ENCODE measurements at regions not wholly inside any gene's neighbourhood (a gene's known extent, or its start where the extent isn't known, plus 50 kb on each side); places are given as distances from the start of the nearest gene placed in this dataset.

GRCh38 chr6:169991913-169992312, 240.5 kb downstream of the ERMARD start:
- Histone ChIP-seq H2AFZ (ENCODE audit: low read depth) (no peak overlapping the region), H3F3A (replicated peaks; ENCODE audit: insufficient read depth) (no peaks in the 10 kb centered on the region), H3K36me3 (replicated peaks in 1 of 2; ENCODE audit: control insufficient read depth in 1 of 2, insufficient read depth in 2 of 2, low read length in 1 of 2) (no peaks in the 10 kb centered on the region), H3K4me1 (ENCODE audit: control insufficient read depth in 1 of 2, insufficient read depth in 2 of 2, low read depth in 1 of 2, low read length in 1 of 2) (peaks cover 0 to 2% of the 10 kb centered on the region in 2 experiments; a peak in 1 of 4 replicates), H3K4me2 (no peak overlapping the region), H3K4me3 (ENCODE audit: low read depth in 2 of 2, low read length in 1 of 2) (no peak overlapping the region), H3K9ac (no peak overlapping the region), H3K79me2 (ENCODE audit: insufficient read depth) (no peaks in the 10 kb centered on the region), H3K9me3 (no peaks in the 10 kb centered on the region), H4K20me1 (ENCODE audit: insufficient read depth) (no peaks in the 10 kb centered on the region), H3K27ac (ENCODE audit: low read depth in 2 of 2, low read length in 1 of 2) (no peak overlapping the region), H3K9me2 (no peaks in the 10 kb centered on the region), H3K27me3 (ENCODE audit: insufficient read depth) (no peaks in the 10 kb centered on the region)
- CTCF ChIA-PET = interaction anchor here (0.6 to 1.6 kb wide), 2 partner anchors 14 to 160 kb away, joined by 3 to 4 read pairs; no protein-coding TSS in a partner anchor
- 41% methylated on average over 8 of the region's 8 CpGs for WGBS (ENCODE audit: low lambda C conversion rate)
- POLR2A ChIA-PET = no interaction called here
- TF ChIP-seq REST (IDR thresholded peaks at IDR 0.05; ENCODE audit: low read depth, low read length) (no peak), YY1 (IDR thresholded peaks at IDR 0.05; ENCODE audit: low read depth) (no peak), POLR2AphosphoS5 (IDR thresholded peaks at IDR 0.05; ENCODE audit: low read depth, low read length) (no peak), ELF1 (IDR thresholded peaks at IDR 0.05) (no peak), RFX5 (IDR thresholded peaks at IDR 0.05; ENCODE audit: low read length) (no peak), JUND (IDR thresholded peaks at IDR 0.05) (no peak), SMC3 (IDR thresholded peaks at IDR 0.05; ENCODE audit: low read depth, low read length) (no peak), RAD21 (IDR thresholded peaks at IDR 0.05; ENCODE audit: low read length) (no peak), IRF3 (IDR thresholded peaks at IDR 0.05; ENCODE audit: low read depth, low read length) (no peak)
- no peak for DNase-seq

GRCh38 chr6:169991031-169991390, 239.6 kb downstream of the ERMARD start:
- no peak overlapping the region for H2AFZ ChIP-seq (ENCODE audit: low read depth)
- no peak overlapping the region for H3K27ac ChIP-seq (ENCODE audit: low read depth in 2 of 2, low read length in 1 of 2)
- H3K4me2 ChIP-seq = no peak overlapping the region
- CTCF ChIA-PET = interaction anchor here (1.6 kb wide), 1 partner anchor 159 kb away, joined by 4 read pairs; no protein-coding TSS in a partner anchor
- H4K20me1 ChIP-seq (ENCODE audit: insufficient read depth) = no peaks in the 10 kb centered on the region
- no peaks in the 10 kb centered on the region for H3K36me3 ChIP-seq (replicated peaks in 1 of 2; ENCODE audit: control insufficient read depth in 1 of 2, insufficient read depth in 2 of 2, low read length in 1 of 2)
- H3K4me3 ChIP-seq (ENCODE audit: low read depth in 2 of 2, low read length in 1 of 2) = no peak overlapping the region
- no peaks in the 10 kb centered on the region for H3F3A ChIP-seq (replicated peaks; ENCODE audit: insufficient read depth)
- WGBS (ENCODE audit: low lambda C conversion rate) = 24% methylated on average over 7 of the region's 8 CpGs
- H3K27me3 ChIP-seq (ENCODE audit: insufficient read depth) = no peaks in the 10 kb centered on the region
- no peak for DNase-seq
- no peaks in the 10 kb centered on the region for H3K9me2 ChIP-seq
- H3K9me3 ChIP-seq = no peaks in the 10 kb centered on the region
- H3K9ac ChIP-seq = no peak overlapping the region
- POLR2A ChIA-PET = no interaction called here
- no peak for TF ChIP-seq POLR2AphosphoS5 (IDR thresholded peaks at IDR 0.05; ENCODE audit: low read depth, low read length)
- TF ChIP-seq EZH2phosphoT487 (IDR thresholded peaks at IDR 0.05; ENCODE audit: borderline replicate concordance, low read depth) = no peak
- no peak for TF ChIP-seq MXI1 (IDR thresholded peaks at IDR 0.05; ENCODE audit: low read depth, low read length)
- TF ChIP-seq ZBTB33 (IDR thresholded peaks at IDR 0.05; ENCODE audit: borderline replicate concordance, low read depth) = no peak
- TF ChIP-seq SIN3A (IDR thresholded peaks at IDR 0.05; ENCODE audit: borderline replicate concordance, low read depth, low read length) = no peak
- TF ChIP-seq SMC3 (IDR thresholded peaks at IDR 0.05; ENCODE audit: low read depth, low read length) = no peak
- no peak for TF ChIP-seq RXRA (IDR thresholded peaks at IDR 0.05; ENCODE audit: borderline replicate concordance, low read depth)
- no peak for TF ChIP-seq TAF1 (IDR thresholded peaks at IDR 0.05; ENCODE audit: borderline replicate concordance, low read depth, low read length)
- TF ChIP-seq CTCF (IDR thresholded peaks at IDR 0.05) = no peak
- H3K4me1 ChIP-seq (ENCODE audit: control insufficient read depth in 1 of 2, insufficient read depth in 2 of 2, low read depth in 1 of 2, low read length in 1 of 2) = peaks cover 0 to 2% of the 10 kb centered on the region in 2 experiments; a peak in 1 of 4 replicates
- H3K79me2 ChIP-seq (ENCODE audit: insufficient read depth) = no peaks in the 10 kb centered on the region

Data from SK-N-SH (cell line).